A549 (cell line): ENCODE measurements at regions not wholly inside any gene's neighbourhood (a gene's known extent, or its start where the extent isn't known, plus 50 kb on each side); places are given as distances from the start of the nearest gene placed in this dataset.

Experiments
- ATAC-seq, 2 experiments: fragments of 200-7000 bp in 1 of 2; fragments of >200 bp in 1 of 2; cut with Nextera tagmentation in 1 of 2; cut with Tn5 transposase in 1 of 2; 3 replicates each; pipeline versions ENCODE4 v1.8.0 to v1.9.1; 2018 to 2020; ENCODE audit warnings: mild to moderate bottlenecking in 1 of 2, moderate library complexity in 1 of 2
- CTCF ChIA-PET: fragments of 300-600 bp; sonication (Branson Sonifier 250); formaldehyde crosslinking; extraction: SDS; loops from one replicate; lab custom pipeline; 2021; ENCODE audit warnings: antibody characterized with exemption, inconsistent platforms; lab: Yijun Ruan, JAX
- POLR2A ChIA-PET: fragments of 350-600 bp; formaldehyde crosslinking; extraction: SDS; loops from one replicate; lab custom pipeline; 2021; ENCODE audit warnings: antibody characterized with exemption, inconsistent platforms; lab: Yijun Ruan, JAX
- DNase-seq, 2 experiments: peaks; one replicate each; pipeline versions ENCODE4 v3.0.0 to v3.0.0-alpha.2; 2011 to 2016; ENCODE audit warnings: low read depth in 1 of 2, low spot score in 1 of 2
- FAIRE-seq: peaks from 2 replicates; lab custom pipeline; 2011; peaks lifted over from hg19 to GRCh38; lab: Jason Lieb, UNC
- H3K27ac ChIP-seq, 2 experiments: fragments of >200 bp; sonication (Bioruptor Twin); formaldehyde crosslinking; 3 replicates each; pipeline ENCODE4 v1.5.1; 2016 to 2017
- H3K4me1 ChIP-seq: fragments of >200 bp; sonication (Bioruptor Twin); formaldehyde crosslinking; 3 replicates; pipeline ENCODE4 v1.6.1; 2016
- H3K4me2 ChIP-seq: fragments of >200 bp; sonication (Bioruptor Twin); formaldehyde crosslinking; 3 replicates; pipeline ENCODE4 v1.6.1; 2016
- H3K4me3 ChIP-seq: fragments of >200 bp; sonication (Bioruptor Twin); formaldehyde crosslinking; 3 replicates; pipeline ENCODE4 v1.5.1; 2016
- H3K9me3 ChIP-seq: fragments of >200 bp; sonication (Bioruptor Twin); formaldehyde crosslinking; 3 replicates; pipeline ENCODE4 v1.6.1; 2016
- BHLHE40 ChIP-seq: IDR thresholded peaks from 2 replicates; pipeline ENCODE4 v1.6.1; 2012; ENCODE audit warnings: low read depth, low read length, inconsistent platforms
- CEBPB ChIP-seq, 2 experiments: fragments of >200 bp in 1 of 2; sonication (Bioruptor Twin) in 1 of 2; formaldehyde crosslinking in 1 of 2; IDR thresholded peaks; 2 replicates each; pipeline ENCODE4 v1.6.1; 2012 to 2016
- CHD2 ChIP-seq: fragments of 150-350 bp; IDR thresholded peaks from 2 replicates; pipeline ENCODE4 v1.6.1; 2014; ENCODE audit warnings: low read length; ENCODE audit not compliant: partially characterized antibody
- CHD4 ChIP-seq: fragments of 200-600 bp; sonication (generic); IDR thresholded peaks from 2 replicates; pipeline ENCODE4 v1.6.1; 2016; ENCODE audit warnings: antibody characterized with exemption, mild to moderate bottlenecking, borderline replicate concordance
- EHMT2 ChIP-seq: fragments of 200-600 bp; sonication (generic); IDR thresholded peaks from 2 replicates; pipeline ENCODE4 v1.6.1; 2016; ENCODE audit warnings: antibody characterized with exemption, low read depth, mild to moderate bottlenecking, moderate library complexity
- ELK1 ChIP-seq: fragments of 150-350 bp; IDR thresholded peaks from 2 replicates; pipeline ENCODE4 v1.6.1; 2014; ENCODE audit warnings: low read depth, mild to moderate bottlenecking, low read length
- FOSL2 ChIP-seq, 2 experiments: fragments of 450-650 bp in 1 of 2; fragments of >200 bp in 1 of 2; sonication (Bioruptor Twin) in 1 of 2; formaldehyde crosslinking; IDR thresholded peaks; 2 replicates each; pipeline versions ENCODE4 v1.5.0 to v1.6.1; 2016 to 2020; ENCODE audit warnings: mild to moderate bottlenecking in 1 of 2, moderate library complexity in 1 of 2
- HDAC2 ChIP-seq: fragments of 200-600 bp; sonication (generic); IDR thresholded peaks from 2 replicates; pipeline ENCODE4 v1.6.1; 2016
- HEYL ChIP-seq: fragments of 250-450 bp; sonication (Bioruptor Pico); IDR thresholded peaks from 2 replicates; pipeline ENCODE4 v1.8.0; 2021; ENCODE audit warnings: mild to moderate bottlenecking, moderate library complexity
- HMGXB4 ChIP-seq: fragments of 250-450 bp; sonication (Bioruptor Pico); IDR thresholded peaks from 2 replicates; pipeline ENCODE4 v1.5.0; 2021; ENCODE audit warnings: mild to moderate bottlenecking, moderate library complexity, borderline replicate concordance
- HOXA7 ChIP-seq: fragments of 250-450 bp; sonication (Bioruptor Pico); IDR thresholded peaks from 2 replicates; pipeline ENCODE4 v1.5.0; 2020; ENCODE audit warnings: mild to moderate bottlenecking, moderate library complexity
- HOXB13 ChIP-seq: fragments of 250-450 bp; sonication (Bioruptor Pico); IDR thresholded peaks from 2 replicates; pipeline ENCODE4 v1.5.0; 2020; ENCODE audit warnings: low read depth, mild to moderate bottlenecking, moderate library complexity
- HOXB5 ChIP-seq: fragments of 250-450 bp; sonication (Bioruptor Pico); IDR thresholded peaks from 2 replicates; pipeline ENCODE4 v1.5.0; 2020; ENCODE audit warnings: mild to moderate bottlenecking, moderate library complexity
- JUN ChIP-seq, 2 experiments: fragments of >200 bp; sonication (Bioruptor Twin); formaldehyde crosslinking; IDR thresholded peaks; 2 replicates in 1 of 2; 3 replicates in 1 of 2; pipeline ENCODE4 v1.6.1; 2016 to 2017
- KDM5A ChIP-seq: fragments of 200-600 bp; sonication (generic); IDR thresholded peaks from 2 replicates; pipeline ENCODE4 v1.6.1; 2016; ENCODE audit warnings: antibody characterized with exemption, mild to moderate bottlenecking
- MAZ ChIP-seq: fragments of 150-350 bp; IDR thresholded peaks from 2 replicates; pipeline ENCODE4 v1.6.1; 2014; ENCODE audit warnings: antibody characterized with exemption, low read depth, low read length, borderline replicate concordance
- PBX3 ChIP-seq: IDR thresholded peaks from 2 replicates; pipeline ENCODE4 v1.6.1; 2012
- PHF8 ChIP-seq: fragments of 200-600 bp; sonication (generic); IDR thresholded peaks from 2 replicates; pipeline ENCODE4 v1.6.1; 2016; ENCODE audit warnings: low read depth, mild to moderate bottlenecking, antibody characterized with exemption, moderate library complexity, borderline replicate concordance
- RAD21 ChIP-seq, 2 experiments: fragments of >200 bp in 1 of 2; sonication (Bioruptor Twin) in 1 of 2; formaldehyde crosslinking in 1 of 2; IDR thresholded peaks in 1 of 2; conservative IDR thresholded peaks in 1 of 2; 2 replicates in 1 of 2; 3 replicates in 1 of 2; pipeline ENCODE4 v1.6.1; 2012 to 2018; ENCODE audit warnings: inconsistent platforms in 1 of 2
- RARB ChIP-seq: fragments of 250-450 bp; sonication (Bioruptor Pico); IDR thresholded peaks from 2 replicates; pipeline ENCODE4 v1.8.0; 2021; ENCODE audit warnings: mild to moderate bottlenecking, moderate library complexity
- RNF2 ChIP-seq: fragments of 200-600 bp; sonication (generic); IDR thresholded peaks from 2 replicates; pipeline ENCODE4 v1.6.1; 2016; ENCODE audit warnings: low read depth, mild to moderate bottlenecking, antibody characterized with exemption, moderate library complexity, borderline replicate concordance
- TFCP2L1 ChIP-seq: fragments of 250-450 bp; sonication (Bioruptor Pico); IDR thresholded peaks from 2 replicates; pipeline ENCODE4 v1.5.0; 2021; ENCODE audit warnings: mild to moderate bottlenecking
- ZNF302 ChIP-seq: fragments of 250-450 bp; sonication (Bioruptor Pico); IDR thresholded peaks from 2 replicates; pipeline ENCODE4 v1.9.0; 2021; ENCODE audit warnings: inconsistent platforms, mild to moderate bottlenecking, moderate library complexity
- WGBS: methylation state at CpG from one replicate; pipeline ENCODE4 v1.1.6; 2017; ENCODE audit errors: missing lambda C conversion rate; 5-methylcytosine and 5-hydroxymethylcytosine counted together

DNA sequence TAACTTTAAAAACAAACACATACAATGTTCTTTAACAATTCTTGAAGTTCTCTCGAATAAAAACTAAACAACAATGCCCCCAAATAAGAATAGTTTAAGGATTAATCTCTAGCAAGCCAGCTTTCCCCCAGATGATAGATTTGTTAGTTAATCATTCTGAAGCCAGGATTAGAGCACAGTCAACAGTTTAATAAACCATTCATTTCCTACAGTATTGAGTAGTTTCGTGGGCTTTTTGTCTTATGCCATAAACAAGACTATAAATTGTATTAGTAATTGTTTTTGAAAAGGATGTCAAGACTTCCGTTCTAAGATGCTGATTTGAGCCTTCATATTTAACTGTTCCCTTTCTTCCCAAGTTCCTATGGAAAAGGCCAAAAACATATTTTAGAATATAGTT lies 136.6 kb downstream of the PIK3R1 start:
- WGBS, result 50% methylated on average over 3 of the region's 3 CpGs
- ChIA-PET CTCF (no interaction called here), POLR2A (no interaction called here)
- Histone ChIP-seq H3K4me1 (no peaks in the 10 kb centered on the region), H3K4me2 (no peak overlapping the region), H3K27ac (no peak overlapping the region), H3K9me3 (no peaks in the 10 kb centered on the region), H3K4me3 (no peak overlapping the region)
- DNase-seq (no peak), ATAC-seq (no peak), FAIRE-seq (no peak)
- no peak for TF ChIP-seq ELK1
- no peak for TF ChIP-seq PBX3
- TF ChIP-seq HOXB5 (CRISPR knock-in tag), result no peak
- no peak for TF ChIP-seq PHF8
- TF ChIP-seq KDM5A, result no peak

GRCh38 chr5:68353605-68354004 lies 138.0 kb downstream of the PIK3R1 start:
- Histone ChIP-seq H3K4me3 (no peak overlapping the region), H3K4me2 (no peak overlapping the region), H3K27ac (no peak overlapping the region), H3K4me1 (no peaks in the 10 kb centered on the region), H3K9me3 (no peaks in the 10 kb centered on the region)
- ChIA-PET CTCF (no interaction called here), POLR2A (no interaction called here)
- WGBS, result 90% methylated on average over 5 of the region's 5 CpGs
- FAIRE-seq (no peak), ATAC-seq (no peak), DNase-seq (no peak)
- TF ChIP-seq CHD4, result no peak
- no peak for TF ChIP-seq HOXB13
- TF ChIP-seq RARB, result no peak
- no peak for TF ChIP-seq BHLHE40
- TF ChIP-seq HEYL, result no peak
- no peak for TF ChIP-seq TFCP2L1
- no peak for TF ChIP-seq HDAC2
- TF ChIP-seq CHD2, result no peak
- TF ChIP-seq HOXA7 (CRISPR knock-in tag), result no peak
- TF ChIP-seq JUN (IDR thresholded peaks at IDR 0.05), result no peak
- no peak for TF ChIP-seq ZNF302 (CRISPR knock-in tag)
- TF ChIP-seq EHMT2, result no peak
- TF ChIP-seq FOSL2 (IDR thresholded peaks at IDR 0.05), result no peak
- TF ChIP-seq FOSL2 (CRISPR knock-in tag; IDR thresholded peaks at IDR 0.05), result no peak
- no peak for TF ChIP-seq RNF2
- no peak for TF ChIP-seq RAD21 (conservative IDR thresholded peaks at IDR 0.05 in 1 of 2, IDR thresholded peaks at IDR 0.05 in 1 of 2)
- TF ChIP-seq HMGXB4 (CRISPR knock-in tag), result no peak
- no peak for TF ChIP-seq HOXB5 (CRISPR knock-in tag)
- TF ChIP-seq CEBPB (IDR thresholded peaks at IDR 0.05), result no peak
- TF ChIP-seq MAZ, result no peak
